Gastroesophageal sphincter (tissue), 3 donors: ENCODE measurements at regions not wholly inside any gene's neighbourhood (a gene's known extent, or its start where the extent isn't known, plus 50 kb on each side); places are given as distances from the start of the nearest gene placed in this dataset.

Experiments used
- CTCF ChIP-seq, 4 experiments: fragments of 200-600 bp in 2 of 4; fragments of 450-650 bp in 2 of 4; sonication (generic) in 1 of 4; IDR thresholded peaks; one replicate each; pipeline ENCODE4 v1.5.1; 2017 to 2019; ENCODE audit warnings: antibody characterized with exemption in 4 of 4, mild to moderate bottlenecking in 2 of 4, moderate library complexity in 2 of 4
- POLR2AphosphoS5 ChIP-seq: sonication (generic); formaldehyde crosslinking; IDR thresholded peaks from one replicate; pipeline ENCODE4 v1.6.1; 2017; ENCODE audit warnings: antibody characterized with exemption

- TF ChIP-seq CTCF (IDR thresholded peaks at IDR 0.05) (no peak), POLR2AphosphoS5 (no peak)
Observed at GRCh38 chr6:43924222-43924702, 154.3 kb downstream of the VEGFA start.
